Lower lobe of right lung (tissue), 2 donors: ENCODE measurements at regions not wholly inside any gene's neighbourhood (a gene's known extent, or its start where the extent isn't known, plus 50 kb on each side); places are given as distances from the start of the nearest gene placed in this dataset.
"Not testable (repeated sequence)": the region's sequence is repeated elsewhere in the genome, so short reads cannot be mapped to it uniquely, and the experiment has no call there.

ENCODE experiments used
- ATAC-seq, 2 donors: fragments of 200-7000 bp; cut with Tn5 transposase; one replicate each; pipeline ENCODE4 v1.9.1; 2020 to 2022; ENCODE audit warnings: mild to moderate bottlenecking in 2 of 2, moderate library complexity in 2 of 2
- DNase-seq: peaks from one replicate; pipeline ENCODE4 v3.0.0-alpha.2; 2020
- H3K27ac ChIP-seq: fragments of 200-600 bp; one replicate; pipeline ENCODE4 v1.8.0; 2022
- H3K27me3 ChIP-seq: fragments of 200-600 bp; one replicate; pipeline ENCODE4 v1.8.0; 2022; ENCODE audit warnings: low read depth
- H3K36me3 ChIP-seq: fragments of 200-600 bp; one replicate; pipeline ENCODE4 v1.8.0; 2022; ENCODE audit warnings: mild to moderate bottlenecking
- H3K4me1 ChIP-seq: fragments of 200-600 bp; one replicate; pipeline ENCODE4 v1.8.0; 2022
- H3K4me3 ChIP-seq: fragments of 200-600 bp; one replicate; pipeline ENCODE4 v1.8.0; 2022; ENCODE audit warnings: mild to moderate bottlenecking
- H3K9me3 ChIP-seq: fragments of 200-600 bp; one replicate; pipeline ENCODE4 v1.8.0; 2022
- intact Hi-C: fragments of 100-400 bp; cut with DNase I; formaldehyde crosslinking; loops from one replicate; pipeline ENCODE4 v1.11.0; 2022
- donor health status: DM: no; HTN: yes; CAD: no; lungs with severe emphysema.

DNA sequence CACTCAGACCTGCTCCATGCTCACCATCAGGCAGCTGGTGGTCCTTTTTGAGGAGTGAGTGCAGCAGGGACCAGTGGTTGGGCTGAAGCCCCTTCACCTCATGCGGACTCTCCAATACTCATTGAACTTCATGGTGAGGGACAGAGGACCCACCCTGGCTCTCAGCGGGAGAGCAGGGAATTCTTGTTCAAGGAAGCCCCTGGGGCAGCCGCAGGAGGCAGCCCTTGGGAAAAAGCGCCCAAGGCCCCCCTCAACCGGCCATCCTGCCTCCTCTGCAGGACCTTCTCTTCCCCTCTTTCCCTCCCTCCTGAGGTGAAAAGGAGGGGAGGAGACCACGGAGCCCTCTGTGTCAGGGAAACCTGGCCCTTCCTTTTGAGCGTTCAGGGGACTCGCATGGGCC lies 4510.9 kb upstream of the OR11H1 start:
- H3K4me1 ChIP-seq, H3K36me3 ChIP-seq, H3K27me3 ChIP-seq, H3K9me3 ChIP-seq, H3K4me3 ChIP-seq, intact Hi-C loops, H3K27ac ChIP-seq: not testable (repeated sequence)
- DNase-seq (peak; percentile 51), ATAC-seq (peak; percentile 48 to 63)

DNA sequence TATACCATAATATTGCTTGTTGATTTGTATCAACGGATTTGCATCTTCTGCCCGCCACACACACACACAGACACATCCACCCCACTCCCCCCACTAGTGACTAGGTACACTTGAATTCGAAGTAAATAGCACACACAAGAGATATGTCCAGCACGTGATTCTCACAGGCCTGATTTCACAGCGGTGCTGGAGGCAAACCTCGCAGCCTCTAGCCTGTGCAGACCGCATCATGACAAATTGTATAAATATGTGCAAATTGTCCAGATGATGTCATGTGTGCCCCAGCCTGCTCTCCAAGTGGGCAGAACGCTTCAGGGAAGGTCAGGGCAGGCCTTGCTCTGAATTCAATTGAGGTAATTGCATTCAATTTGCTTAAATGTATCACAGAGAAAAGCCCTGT lies 4507.5 kb upstream of the OR11H1 start:
- intact Hi-C loops, H3K27ac ChIP-seq, H3K4me3 ChIP-seq, DNase-seq, H3K9me3 ChIP-seq, H3K36me3 ChIP-seq, H3K27me3 ChIP-seq, H3K4me1 ChIP-seq: not testable (repeated sequence)
- ATAC-seq: peak; percentile 20 to 26

DNA sequence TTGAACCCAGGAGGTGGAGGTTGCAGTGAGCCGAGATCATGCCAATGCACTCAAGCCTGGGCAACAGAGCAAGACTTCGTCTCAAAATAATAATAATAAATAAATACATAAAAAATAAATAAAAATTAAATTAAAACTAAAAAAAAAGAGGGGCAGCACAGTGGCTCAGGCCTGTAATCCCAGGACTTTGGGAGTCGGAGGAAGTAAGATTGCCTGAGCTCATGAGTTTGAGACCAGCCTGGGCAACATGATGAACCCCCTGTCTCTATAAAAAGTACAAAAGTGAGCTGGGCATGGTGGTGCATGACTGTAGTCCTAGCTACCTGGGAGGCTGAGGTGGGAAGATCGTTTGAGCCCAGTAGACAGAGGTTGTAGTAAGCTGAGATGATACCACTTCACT lies 4501.5 kb upstream of the OR11H1 start:
- intact Hi-C loops: not testable (repeated sequence)
- H3K9me3 ChIP-seq: peaks cover 43% of the 10 kb centered on the region

DNA sequence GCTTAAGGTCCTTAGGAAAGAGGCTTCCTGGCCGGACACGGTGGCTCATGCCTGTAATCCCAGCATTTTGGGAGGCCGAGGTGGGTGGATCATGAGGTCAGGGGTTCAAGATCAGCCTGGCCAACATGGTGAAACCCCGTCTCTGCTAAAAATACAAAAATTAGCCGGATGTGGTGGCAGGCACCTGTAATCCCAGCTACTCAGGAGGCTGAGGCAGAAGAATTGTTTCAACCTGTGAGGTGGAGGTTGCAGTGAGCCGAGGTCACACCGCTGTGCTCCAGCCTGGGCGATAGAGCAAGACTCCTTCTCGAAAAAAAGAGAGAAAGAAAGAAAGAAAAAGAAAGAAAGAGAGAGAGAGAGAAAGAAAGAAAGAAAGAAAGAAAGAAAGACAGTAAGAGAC lies 4500.9 kb upstream of the OR11H1 start:
- H3K4me3 ChIP-seq, H3K4me1 ChIP-seq, H3K27me3 ChIP-seq, ATAC-seq, intact Hi-C loops, H3K36me3 ChIP-seq, H3K27ac ChIP-seq: not testable (repeated sequence)
- peak; percentile 47 for DNase-seq
- H3K9me3 ChIP-seq: peaks cover 44% of the 10 kb centered on the region

More for the DNA sequence above, 4501.5 kb upstream of the OR11H1 start:
- H3K4me1 ChIP-seq, H3K36me3 ChIP-seq, ATAC-seq, H3K4me3 ChIP-seq, H3K27ac ChIP-seq, DNase-seq, H3K27me3 ChIP-seq: not testable (repeated sequence)

DNA sequence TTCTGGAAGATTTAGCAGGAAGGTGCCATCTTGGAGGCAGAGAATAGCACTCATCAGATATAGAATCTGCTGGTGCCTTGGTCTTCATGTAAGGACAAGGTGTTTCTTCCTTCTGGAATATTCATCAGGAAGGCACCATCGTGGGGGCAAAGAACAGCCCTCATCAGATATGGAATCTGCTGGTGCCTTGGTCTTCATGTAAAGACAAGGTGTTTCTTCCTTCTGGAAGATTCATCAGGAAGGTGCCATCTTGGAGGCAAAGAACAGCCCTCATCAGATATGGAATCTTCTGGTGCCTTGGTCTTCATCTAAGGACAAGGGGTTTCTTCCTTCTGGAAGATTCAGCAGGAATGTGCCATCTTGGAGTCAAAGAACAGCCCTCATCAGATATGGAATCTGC lies 4500.5 kb upstream of the OR11H1 start:
- H3K4me1 ChIP-seq, ATAC-seq, H3K27me3 ChIP-seq, intact Hi-C loops, H3K4me3 ChIP-seq, DNase-seq, H3K36me3 ChIP-seq, H3K27ac ChIP-seq: not testable (repeated sequence)
- peaks cover 47% of the 10 kb centered on the region for H3K9me3 ChIP-seq

DNA sequence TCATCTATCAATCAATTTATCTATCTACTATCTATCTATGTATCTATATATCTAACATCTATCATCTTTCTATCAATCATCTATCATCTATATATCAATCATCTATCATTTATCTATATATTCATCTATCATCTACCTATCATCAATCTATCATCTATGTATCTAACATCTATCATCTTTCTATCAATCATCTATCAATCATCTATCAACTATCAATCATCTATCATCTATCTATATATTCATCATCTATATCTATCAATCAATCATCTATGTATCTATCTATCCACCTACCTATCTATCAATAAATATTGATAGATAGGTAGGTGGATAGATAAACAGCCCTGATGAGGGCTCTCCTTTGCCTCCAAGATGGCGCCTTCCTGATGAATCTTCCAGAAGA lies 4499.8 kb upstream of the OR11H1 start:
- intact Hi-C loops, H3K27ac ChIP-seq, H3K27me3 ChIP-seq, DNase-seq, H3K4me3 ChIP-seq, H3K4me1 ChIP-seq, H3K36me3 ChIP-seq: not testable (repeated sequence)
- ATAC-seq: peak in 1 of 2 donors; percentile 3
- peaks cover 52% of the 10 kb centered on the region for H3K9me3 ChIP-seq

DNA sequence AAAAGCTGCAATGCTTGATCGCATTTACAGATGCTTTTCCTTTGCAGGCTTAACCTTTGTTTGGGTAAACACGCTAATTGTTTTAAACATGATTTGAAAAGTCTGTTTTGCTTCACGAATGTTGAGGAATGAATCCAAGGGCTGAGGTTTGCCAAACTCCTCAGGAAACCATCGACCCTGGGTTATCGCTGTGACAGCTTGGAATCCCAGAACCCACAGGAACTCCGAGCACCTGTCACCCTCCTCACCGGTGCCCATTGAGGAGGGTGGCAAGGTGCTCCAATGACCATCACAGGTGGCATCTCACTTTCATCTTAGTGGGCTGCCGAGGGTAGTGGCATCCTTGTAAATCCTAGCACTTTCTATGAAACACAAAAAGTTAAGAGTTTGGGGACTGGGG lies 4498.5 kb upstream of the OR11H1 start:
- H3K27ac ChIP-seq, H3K36me3 ChIP-seq, intact Hi-C loops, H3K27me3 ChIP-seq, H3K4me1 ChIP-seq, H3K4me3 ChIP-seq: not testable (repeated sequence)
- peaks cover 62% of the 10 kb centered on the region for H3K9me3 ChIP-seq
- ATAC-seq (peak; percentile 8 to 17), DNase-seq (peak; percentile 43)

DNA sequence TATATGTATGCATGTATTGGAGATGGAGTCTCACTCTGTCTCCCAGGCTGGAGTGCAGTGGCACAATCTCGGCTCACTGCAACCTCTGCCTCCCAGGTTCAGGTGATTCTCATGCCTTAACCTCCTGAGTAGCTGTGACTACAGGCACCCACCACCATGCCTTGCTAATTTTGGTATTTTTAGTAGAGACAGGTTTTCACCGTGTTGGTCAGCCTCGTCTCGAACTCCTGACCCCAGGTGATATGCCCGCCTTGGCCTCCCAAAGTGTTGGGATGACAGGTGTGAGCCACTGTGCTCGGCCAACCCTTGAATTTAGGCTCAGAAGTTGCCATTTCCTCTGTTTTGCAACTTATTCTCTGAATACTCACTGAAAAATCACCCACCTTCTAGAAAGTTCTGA lies 4498.0 kb upstream of the OR11H1 start:
- H3K27me3 ChIP-seq, H3K27ac ChIP-seq, intact Hi-C loops, ATAC-seq, H3K36me3 ChIP-seq, H3K4me3 ChIP-seq, H3K4me1 ChIP-seq: not testable (repeated sequence)
- peak; percentile 50 for DNase-seq
- H3K9me3 ChIP-seq: peaks cover 61% of the 10 kb centered on the region

DNA sequence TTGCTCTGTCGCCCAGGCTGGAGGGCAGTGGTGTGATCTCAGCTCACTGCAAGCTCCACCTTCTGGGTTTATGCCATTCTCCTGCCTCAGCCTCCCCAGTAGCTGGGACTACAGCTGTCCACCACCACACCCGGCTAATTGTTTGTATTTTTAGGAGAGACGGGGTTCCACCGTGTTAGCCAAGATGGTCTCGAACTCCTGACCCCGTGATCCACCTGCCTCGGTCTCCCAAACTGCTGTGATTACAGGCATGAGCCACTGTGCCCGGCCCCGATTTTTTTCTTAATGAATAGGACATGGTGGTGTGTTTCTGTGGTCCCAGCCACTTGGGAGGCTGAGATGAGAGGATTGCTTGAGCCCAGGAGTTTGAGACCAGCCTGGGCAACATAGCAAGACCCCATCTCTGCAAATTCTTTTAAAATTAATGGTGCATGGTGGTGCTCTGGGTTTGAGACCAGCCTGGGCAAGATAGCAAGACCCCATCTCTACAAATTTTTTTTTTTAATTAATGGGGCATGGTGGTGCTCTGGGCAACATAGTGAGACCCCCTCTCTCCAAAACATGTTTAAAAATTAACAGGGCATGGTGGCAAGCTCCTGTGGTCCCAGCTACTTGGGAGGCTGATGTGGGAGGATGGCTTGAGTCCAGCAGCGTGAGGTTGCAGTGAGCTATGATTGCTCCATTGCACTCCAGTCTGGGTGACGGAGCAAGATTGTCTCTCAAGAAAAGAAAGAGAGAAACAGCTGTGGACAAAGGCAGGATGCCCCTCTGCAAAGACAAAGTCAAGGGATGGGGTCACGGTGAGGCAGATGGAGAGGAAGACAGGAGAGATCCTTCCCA lies 4497.2 kb upstream of the OR11H1 start:
- H3K4me3 ChIP-seq, H3K36me3 ChIP-seq, H3K27me3 ChIP-seq, intact Hi-C loops, H3K4me1 ChIP-seq, H3K27ac ChIP-seq, ATAC-seq: not testable (repeated sequence)
- H3K9me3 ChIP-seq: peaks cover 64% of the 10 kb centered on the region
- DNase-seq: peak; percentile 44

DNA sequence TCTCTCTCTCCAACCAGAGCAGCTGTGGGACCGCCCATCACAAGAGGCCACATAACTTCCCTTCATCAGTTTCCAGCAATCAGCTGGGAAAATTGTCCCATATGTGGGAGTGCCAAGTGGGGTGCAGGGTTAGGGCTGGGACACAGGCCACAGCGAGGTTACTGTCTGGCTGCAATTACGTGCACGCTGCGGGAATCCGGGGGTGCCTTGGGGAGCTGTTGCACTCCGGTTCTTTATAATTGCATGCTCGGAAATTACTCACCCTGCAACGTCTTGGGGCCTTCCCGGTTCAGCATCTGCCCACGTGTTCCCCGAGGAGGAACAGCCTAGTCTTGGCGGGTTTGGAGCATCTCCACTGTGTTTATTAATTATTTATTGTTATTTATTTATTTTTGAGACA lies 4495.9 kb upstream of the OR11H1 start:
- H3K9me3 ChIP-seq: peaks cover 64% of the 10 kb centered on the region
- intact Hi-C loops, H3K27ac ChIP-seq, H3K4me3 ChIP-seq, H3K36me3 ChIP-seq, ATAC-seq, H3K4me1 ChIP-seq, H3K27me3 ChIP-seq: not testable (repeated sequence)
- DNase-seq: peak; percentile 46

DNA sequence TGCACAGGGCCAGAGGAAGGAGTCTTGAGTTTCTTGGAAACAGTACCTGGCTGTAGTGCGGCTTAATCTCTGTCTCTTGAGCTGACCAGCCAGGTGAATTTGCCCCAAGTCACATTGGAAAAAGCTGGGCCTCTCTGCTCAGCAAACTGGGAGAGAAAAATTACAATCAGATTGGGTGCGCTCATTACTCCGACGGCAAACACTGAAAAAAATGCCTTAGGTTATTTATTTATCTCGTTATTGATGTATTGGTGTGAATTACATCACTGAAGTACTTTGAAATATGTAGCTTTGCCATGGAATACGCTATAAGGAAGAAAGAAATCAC lies 4493.4 kb upstream of the OR11H1 start:
- peaks cover 58% of the 10 kb centered on the region for H3K9me3 ChIP-seq
- intact Hi-C loops, ATAC-seq, H3K36me3 ChIP-seq, H3K27ac ChIP-seq, H3K4me1 ChIP-seq, DNase-seq, H3K4me3 ChIP-seq, H3K27me3 ChIP-seq: not testable (repeated sequence)

DNA sequence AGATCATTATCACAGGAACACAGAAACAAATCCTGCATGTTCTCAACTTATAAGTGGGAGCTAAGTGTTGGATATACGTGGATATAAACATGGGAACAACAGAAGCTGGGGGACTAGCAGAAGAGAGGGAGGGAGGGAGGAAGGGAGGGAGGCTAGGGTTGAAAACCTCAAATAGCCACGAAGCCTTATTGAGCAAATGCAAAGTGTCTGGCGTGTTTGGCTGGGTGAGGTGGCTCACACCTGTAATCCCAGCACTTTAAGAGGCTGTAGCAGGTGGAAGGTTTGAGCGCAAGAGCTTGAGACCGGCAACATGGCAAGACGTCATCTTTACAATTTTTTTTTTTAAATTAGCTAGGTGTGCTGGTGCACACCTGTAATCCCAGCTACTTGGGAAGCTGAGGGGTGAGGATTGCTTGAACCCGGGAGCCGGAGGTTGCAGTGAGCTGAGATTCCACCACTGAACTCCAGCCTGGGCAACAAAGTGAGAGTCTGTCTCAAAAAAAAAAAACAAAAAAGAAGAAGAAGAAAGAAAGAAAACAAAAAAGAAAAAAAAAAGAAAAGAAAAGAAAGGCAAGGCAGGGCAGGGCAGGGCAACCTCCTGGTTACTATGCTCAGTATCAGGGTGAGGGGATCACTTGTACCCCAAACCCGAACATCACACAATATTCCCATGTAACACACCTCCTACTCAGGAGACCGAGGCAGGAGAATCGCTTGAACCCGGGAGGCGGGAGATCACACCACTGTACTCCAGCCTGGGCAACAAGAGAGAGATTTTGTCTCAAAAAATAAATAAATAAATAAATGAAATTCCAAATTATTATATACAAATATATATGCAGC lies 4492.7 kb upstream of the OR11H1 start:
- H3K9me3 ChIP-seq: peaks cover 62% of the 10 kb centered on the region

DNA sequence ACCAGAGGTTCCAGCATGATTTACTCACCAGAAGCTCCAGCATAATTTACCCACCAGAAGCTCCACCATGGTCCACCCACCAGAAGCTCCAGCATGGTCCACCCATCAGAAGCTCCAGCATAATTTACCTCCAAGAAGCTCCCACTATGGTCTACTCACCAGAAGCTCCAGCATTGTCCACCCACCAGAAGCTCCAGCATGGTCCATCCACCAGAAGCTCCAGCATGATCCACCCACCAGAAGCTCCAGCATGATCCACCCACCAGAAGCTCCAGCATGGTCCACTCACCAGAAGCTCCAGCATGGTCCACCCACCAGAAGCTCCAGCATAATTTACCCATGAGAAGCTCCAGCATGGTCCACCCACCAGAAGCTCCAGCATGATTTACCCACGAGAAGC lies 4490.7 kb upstream of the OR11H1 start:
- H3K27me3 ChIP-seq, intact Hi-C loops, ATAC-seq, H3K36me3 ChIP-seq, H3K4me1 ChIP-seq, DNase-seq, H3K27ac ChIP-seq, H3K4me3 ChIP-seq: not testable (repeated sequence)
- peaks cover 59% of the 10 kb centered on the region for H3K9me3 ChIP-seq

More for the DNA sequence above, 4492.7 kb upstream of the OR11H1 start:
- H3K36me3 ChIP-seq, H3K27ac ChIP-seq, intact Hi-C loops, DNase-seq, H3K4me1 ChIP-seq, H3K4me3 ChIP-seq, H3K27me3 ChIP-seq: not testable (repeated sequence)
- ATAC-seq: peak; percentile 25 to 27

DNA sequence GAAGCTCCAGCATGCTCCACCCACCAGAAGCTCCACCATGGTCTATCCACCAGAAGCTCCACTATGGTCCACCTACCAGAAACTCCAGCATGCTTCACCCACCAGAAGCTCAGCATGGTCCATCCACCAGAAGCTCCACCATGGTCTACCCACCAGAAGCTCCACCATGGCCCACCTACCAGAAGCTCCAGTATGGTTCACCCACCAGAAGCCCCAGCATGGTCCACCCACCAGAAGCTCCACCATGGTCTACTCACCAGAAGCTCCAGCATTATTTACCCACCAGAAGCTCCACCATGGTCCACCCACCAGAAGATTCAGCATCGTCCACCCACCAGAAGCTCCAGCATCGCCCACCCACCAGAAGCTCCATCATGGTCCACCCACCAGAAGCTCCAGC lies 4490.2 kb upstream of the OR11H1 start:
- H3K27me3 ChIP-seq, H3K4me3 ChIP-seq, H3K27ac ChIP-seq, intact Hi-C loops, H3K4me1 ChIP-seq, H3K36me3 ChIP-seq, ATAC-seq: not testable (repeated sequence)
- DNase-seq: peak; percentile 39
- peaks cover 57% of the 10 kb centered on the region for H3K9me3 ChIP-seq
